DND-41 (cell line): ENCODE measurements at regions not wholly inside any gene's neighbourhood (a gene's known extent, or its start where the extent isn't known, plus 50 kb on each side); places are given as distances from the start of the nearest gene placed in this dataset.

Experiments
- ATAC-seq: fragments of 200-7000 bp; cut with Tn5 transposase; 3 replicates; pipeline ENCODE4 v1.9.1; 2021; ENCODE audit warnings: low read depth; ENCODE audit not compliant: insufficient read depth
- DNase-seq: peaks from one replicate; pipeline ENCODE4 v3.0.0-alpha.2; 2020
- H2AFZ ChIP-seq: 2 replicates; pipeline ENCODE4 v1.6.0; 2012; ENCODE audit warnings: low read depth, low read length
- H3K27ac ChIP-seq: 2 replicates; pipeline ENCODE4 v1.5.1; 2012; ENCODE audit warnings: low read length, inconsistent platforms
- H3K27me3 ChIP-seq: fragments of 200-600 bp; sonication (generic); 2 replicates; pipeline ENCODE4 v1.6.0; 2012; ENCODE audit warnings: low read length, mild to moderate bottlenecking, inconsistent platforms; ENCODE audit not compliant: insufficient read depth, poor library complexity
- H3K36me3 ChIP-seq: 2 replicates; pipeline ENCODE4 v1.5.1; 2012; ENCODE audit warnings: low read length, inconsistent platforms; ENCODE audit not compliant: insufficient read depth
- H3K4me1 ChIP-seq: 2 replicates; pipeline ENCODE4 v1.5.1; 2012; ENCODE audit warnings: mild to moderate bottlenecking, low read length; ENCODE audit not compliant: insufficient read depth
- H3K4me2 ChIP-seq: 2 replicates; pipeline ENCODE4 v1.6.0; 2012; ENCODE audit warnings: mild to moderate bottlenecking, moderate library complexity, low read length, inconsistent platforms; ENCODE audit not compliant: insufficient read depth
- H3K4me3 ChIP-seq, 2 experiments: fragments of 200-600 bp in 1 of 2; shearing (Covaris generic) in 1 of 2; 2 replicates each; pipeline ENCODE4 v1.5.1; 2012 to 2016; ENCODE audit warnings: inconsistent platforms in 2 of 2, low read length in 2 of 2, mild to moderate bottlenecking in 2 of 2, low read depth in 1 of 2, moderate library complexity in 1 of 2
- H3K79me2 ChIP-seq: 2 replicates; pipeline ENCODE4 v1.6.0; 2012; ENCODE audit warnings: low read length, inconsistent platforms; ENCODE audit not compliant: insufficient read depth
- H3K9ac ChIP-seq: 2 replicates; pipeline ENCODE4 v1.6.0; 2012; ENCODE audit warnings: low read depth, mild to moderate bottlenecking, inconsistent platforms, low read length, moderate library complexity
- H3K9me3 ChIP-seq: 2 replicates; pipeline ENCODE4 v1.5.1; 2012; ENCODE audit warnings: low read length, moderate library complexity, mild to moderate bottlenecking, inconsistent platforms; ENCODE audit not compliant: insufficient read depth, severe bottlenecking
- H4K20me1 ChIP-seq: 2 replicates; pipeline ENCODE4 v1.6.0; 2012; ENCODE audit warnings: low read length; ENCODE audit not compliant: insufficient read depth
- CTCF ChIP-seq: IDR thresholded peaks from 2 replicates; pipeline ENCODE4 v1.5.1; 2012; ENCODE audit warnings: borderline replicate concordance, low read length, moderate library complexity, mild to moderate bottlenecking; ENCODE audit not compliant: poor library complexity, severe bottlenecking; ENCODE audit errors: extremely low read depth
- EZH2 ChIP-seq: IDR thresholded peaks from 3 replicates; pipeline ENCODE4 v1.6.1; 2012; ENCODE audit warnings: borderline replicate concordance, low read depth, mild to moderate bottlenecking, moderate library complexity, low read length, inconsistent platforms; ENCODE audit not compliant: severe bottlenecking

GRCh38 chr5:107184066-107184465, 486.7 kb downstream of the EFNA5 start:
- Histone ChIP-seq H3K36me3 (no peaks in the 10 kb centered on the region), H3K27ac (no peak overlapping the region), H2AFZ (no peak overlapping the region), H3K79me2 (no peaks in the 10 kb centered on the region), H3K4me1 (no peaks in the 10 kb centered on the region), H3K4me2 (no peak overlapping the region), H3K27me3 (no peaks in the 10 kb centered on the region), H3K4me3 (no peak overlapping the region), H4K20me1 (no peaks in the 10 kb centered on the region), H3K9ac (no peak overlapping the region), H3K9me3 (peaks cover 2% of the 10 kb centered on the region)
- TF ChIP-seq CTCF: no peak
- TF ChIP-seq EZH2: no peak
- no peak for DNase-seq
- ATAC-seq: no peak

GRCh38 chr5:107170620-107171019, 500.1 kb downstream of the EFNA5 start:
- Histone ChIP-seq H2AFZ (no peak overlapping the region), H3K27ac (no peak overlapping the region), H3K9ac (no peak overlapping the region), H3K36me3 (no peaks in the 10 kb centered on the region), H3K4me3 (no peak overlapping the region), H3K27me3 (no peaks in the 10 kb centered on the region), H3K4me1 (no peaks in the 10 kb centered on the region), H3K9me3 (peaks cover 9% of the 10 kb centered on the region), H4K20me1 (no peaks in the 10 kb centered on the region), H3K4me2 (no peak overlapping the region), H3K79me2 (no peaks in the 10 kb centered on the region)
- TF ChIP-seq CTCF (no peak), EZH2 (no peak)
- no peak for DNase-seq
- ATAC-seq: no peak

- Histone ChIP-seq H3K79me2 (no peaks in the 10 kb centered on the region), H3K9me3 (peaks cover 9% of the 10 kb centered on the region), H3K4me3 (no peak overlapping the region), H3K27me3 (no peaks in the 10 kb centered on the region), H3K36me3 (no peaks in the 10 kb centered on the region), H3K4me1 (no peaks in the 10 kb centered on the region), H3K4me2 (no peak overlapping the region), H4K20me1 (no peaks in the 10 kb centered on the region), H3K27ac (no peak overlapping the region), H3K9ac (no peak overlapping the region), H2AFZ (no peak overlapping the region)
- TF ChIP-seq EZH2: no peak
- TF ChIP-seq CTCF: no peak
- ATAC-seq: no peak
- DNase-seq: no peak
Measured at GRCh38 chr5:107169867-107170266, 500.9 kb downstream of the EFNA5 start.
